CD4-positive, alpha-beta T cell (primary cell): ENCODE measurements at regions not wholly inside any gene's neighbourhood (a gene's known extent, or its start where the extent isn't known, plus 50 kb on each side); places are given as distances from the start of the nearest gene placed in this dataset.

Source experiments
- ATAC-seq: fragments of 200-7000 bp; cut with Tn5 transposase; one replicate; pipeline ENCODE4 v1.10.0; 2022; ENCODE audit warnings: mild to moderate bottlenecking; ENCODE audit not compliant: poor library complexity
- CTCF ChIA-PET: fragments of 350-600 bp; sonication (Branson Sonifier 250); formaldehyde crosslinking; loops from one replicate; lab custom pipeline; 2021; ENCODE audit warnings: antibody characterized with exemption, inconsistent platforms; lab: Charles Lee
- POLR2A ChIA-PET: fragments of 350-600 bp; sonication (Branson Sonifier 250); formaldehyde crosslinking; loops from one replicate; lab custom pipeline; 2021; ENCODE audit warnings: antibody characterized with exemption, inconsistent platforms; lab: Charles Lee
- DNase-seq, 14 experiments: peaks; one replicate each; pipeline ENCODE4 v3.0.0-alpha.2; 2013 to 2020; ENCODE audit warnings: mixed read lengths in 2 of 14
- H3K27ac ChIP-seq, 2 donors: one replicate each; pipeline versions ENCODE4 v1.5.1 to v1.7.0; 2013; ENCODE audit warnings: low read length in 2 of 2, low read depth in 1 of 2, mild to moderate bottlenecking in 1 of 2
- H3K27me3 ChIP-seq, 2 experiments: 1 replicate in 1 of 2; 2 replicates in 1 of 2; pipeline versions ENCODE4 v1.6.1 to v1.7.0; 2013; ENCODE audit warnings: low read length in 2 of 2, control low read depth in 1 of 2, mild to moderate bottlenecking in 1 of 2, moderate library complexity in 1 of 2; ENCODE audit not compliant: insufficient read depth in 2 of 2, control insufficient read depth in 1 of 2
- H3K36me3 ChIP-seq: one replicate; pipeline ENCODE4 v1.6.1; 2013; ENCODE audit warnings: low read length, control low read depth; ENCODE audit not compliant: insufficient read depth
- H3K4me1 ChIP-seq: one replicate; pipeline ENCODE4 v1.6.1; 2013; ENCODE audit warnings: low read length, control low read depth; ENCODE audit not compliant: insufficient read depth
- H3K4me3 ChIP-seq: one replicate; pipeline ENCODE4 v1.5.1; 2013; ENCODE audit warnings: mild to moderate bottlenecking, low read length, moderate library complexity
- H3K9me3 ChIP-seq, 2 experiments: 1 replicate in 1 of 2; 2 replicates in 1 of 2; pipeline versions ENCODE4 v1.6.1 to v1.7.0; 2013; ENCODE audit warnings: low read length in 2 of 2, mild to moderate bottlenecking in 2 of 2, control low read depth in 1 of 2, moderate library complexity in 1 of 2; ENCODE audit not compliant: control insufficient read depth in 1 of 2, insufficient read depth in 1 of 2
- H3K27ac Mint-ChIP-seq: one replicate; pipeline ENCODE4 v1.8.0; 2020; ENCODE audit warnings: mixed read lengths
- H3K27me3 Mint-ChIP-seq: one replicate; pipeline ENCODE4 v1.8.0; 2021; ENCODE audit warnings: mixed read lengths
- H3K36me3 Mint-ChIP-seq: one replicate; pipeline ENCODE4 v1.8.0; 2021; ENCODE audit warnings: low read depth, mixed read lengths
- H3K4me1 Mint-ChIP-seq: one replicate; pipeline ENCODE4 v1.8.0; 2021; ENCODE audit warnings: low read depth, mixed read lengths
- H3K4me3 Mint-ChIP-seq: one replicate; pipeline ENCODE4 v1.8.0; 2020; ENCODE audit warnings: mild to moderate bottlenecking, mixed read lengths
- H3K9me3 Mint-ChIP-seq: one replicate; pipeline ENCODE4 v1.8.0; 2020; ENCODE audit warnings: mixed read lengths
- intact Hi-C, 2 experiments: fragments of 100-400 bp; cut with DNase I in 1 of 2; cut with micrococcal nuclease in 1 of 2; formaldehyde crosslinking; loops; one replicate each; pipeline versions ENCODE4 v1.15.1 to v1.9.0; 2023 to 2025; cut with DNase I, micrococcal nuclease
- TF ChIP-seq, protein P1 (sequence below): fragments of 200-600 bp; IDR thresholded peaks from one replicate; pipeline ENCODE4 v1.8.0; 2022; ENCODE audit warnings: antibody characterized with exemption, mild to moderate bottlenecking

DNA sequence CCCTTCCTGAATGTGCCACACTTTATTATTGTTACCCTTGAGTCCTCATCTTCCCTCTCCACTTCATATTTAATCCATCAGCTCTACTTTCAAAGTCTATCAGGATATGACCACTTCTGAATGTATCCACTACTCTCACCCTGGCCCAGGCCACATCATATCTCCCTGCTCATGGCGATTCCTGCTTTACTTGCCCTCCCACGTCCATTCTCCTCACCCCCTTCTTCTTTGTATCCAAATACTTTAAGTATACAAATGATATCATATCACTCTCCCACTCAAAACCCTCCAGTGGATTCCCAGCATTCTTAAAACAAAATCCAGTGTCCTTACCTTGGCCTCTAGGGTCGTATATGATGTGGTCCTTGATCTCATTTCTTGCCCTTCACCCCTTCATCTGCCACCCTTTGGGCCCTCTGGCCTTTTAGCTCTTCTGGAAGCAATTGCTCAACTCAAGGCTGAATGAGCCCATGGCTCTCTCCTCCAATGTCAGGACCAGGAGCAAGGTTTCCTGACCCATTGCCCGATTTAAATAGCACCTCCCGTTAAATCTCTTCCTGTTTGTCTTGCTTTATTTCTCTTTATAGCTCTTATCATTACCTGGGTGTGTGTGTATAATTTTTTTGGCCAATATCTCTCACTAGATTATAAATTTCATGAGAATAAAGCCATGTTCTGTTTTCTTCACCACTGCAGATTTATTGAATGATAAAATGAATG lies 205.9 kb upstream of the ECI2 start:
- peaks cover 7% of the 10 kb centered on the region for H3K27me3 Mint-ChIP-seq
- H3K36me3 Mint-ChIP-seq, result no peaks in the 10 kb centered on the region
- Histone ChIP-seq H3K4me3 (no peak overlapping the region), H3K4me1 (no peaks in the 10 kb centered on the region), H3K27me3 (no peaks in the 10 kb centered on the region), H3K9me3 (no peaks in the 10 kb centered on the region), H3K36me3 (no peaks in the 10 kb centered on the region), H3K27ac (no peak overlapping the region)
- no peak overlapping the region for H3K27ac Mint-ChIP-seq
- TF ChIP-seq, protein P1, sequence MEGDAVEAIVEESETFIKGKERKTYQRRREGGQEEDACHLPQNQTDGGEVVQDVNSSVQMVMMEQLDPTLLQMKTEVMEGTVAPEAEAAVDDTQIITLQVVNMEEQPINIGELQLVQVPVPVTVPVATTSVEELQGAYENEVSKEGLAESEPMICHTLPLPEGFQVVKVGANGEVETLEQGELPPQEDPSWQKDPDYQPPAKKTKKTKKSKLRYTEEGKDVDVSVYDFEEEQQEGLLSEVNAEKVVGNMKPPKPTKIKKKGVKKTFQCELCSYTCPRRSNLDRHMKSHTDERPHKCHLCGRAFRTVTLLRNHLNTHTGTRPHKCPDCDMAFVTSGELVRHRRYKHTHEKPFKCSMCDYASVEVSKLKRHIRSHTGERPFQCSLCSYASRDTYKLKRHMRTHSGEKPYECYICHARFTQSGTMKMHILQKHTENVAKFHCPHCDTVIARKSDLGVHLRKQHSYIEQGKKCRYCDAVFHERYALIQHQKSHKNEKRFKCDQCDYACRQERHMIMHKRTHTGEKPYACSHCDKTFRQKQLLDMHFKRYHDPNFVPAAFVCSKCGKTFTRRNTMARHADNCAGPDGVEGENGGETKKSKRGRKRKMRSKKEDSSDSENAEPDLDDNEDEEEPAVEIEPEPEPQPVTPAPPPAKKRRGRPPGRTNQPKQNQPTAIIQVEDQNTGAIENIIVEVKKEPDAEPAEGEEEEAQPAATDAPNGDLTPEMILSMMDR, result no peak
- ChIA-PET POLR2A (no interaction called here), CTCF (no interaction called here)
- intact Hi-C loops, result no loop called here
- no peak for ATAC-seq
- no peaks in the 10 kb centered on the region for H3K4me1 Mint-ChIP-seq
- no peak overlapping the region for H3K4me3 Mint-ChIP-seq
- no peak for DNase-seq
- H3K9me3 Mint-ChIP-seq, result no peaks in the 10 kb centered on the region

DNA sequence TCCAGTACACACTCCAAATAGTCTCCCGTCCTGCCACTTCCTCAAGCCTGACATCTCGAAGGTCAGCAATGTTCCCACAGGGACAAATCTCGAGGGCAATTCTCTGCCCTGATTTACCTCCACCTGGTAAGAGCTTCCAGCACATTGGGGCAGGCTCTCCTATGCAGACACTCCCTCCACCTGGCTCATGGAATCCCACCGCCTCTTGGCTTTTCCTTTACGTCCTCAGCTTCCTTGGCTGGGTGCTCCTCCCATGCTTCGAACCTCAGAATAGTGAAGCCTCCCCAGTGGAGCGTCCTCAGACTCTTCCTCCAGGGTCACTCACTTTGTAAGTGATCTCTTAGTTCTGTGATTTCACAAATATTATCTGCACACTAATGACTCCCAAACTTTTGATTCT lies 205.2 kb upstream of the ECI2 start:
- Mint-ChIP-seq H3K27me3 (peaks cover 13% of the 10 kb centered on the region), H3K27ac (no peak overlapping the region), H3K4me1 (no peaks in the 10 kb centered on the region), H3K36me3 (no peaks in the 10 kb centered on the region), H3K9me3 (no peaks in the 10 kb centered on the region), H3K4me3 (no peak overlapping the region)
- POLR2A ChIA-PET, result no interaction called here
- H3K4me1 ChIP-seq, result no peaks in the 10 kb centered on the region
- CTCF ChIA-PET, result no interaction called here
- no peaks in the 10 kb centered on the region for H3K36me3 ChIP-seq
- TF ChIP-seq, protein P1, result no peak
- intact Hi-C loops, result no loop called here
- H3K27me3 ChIP-seq, result no peaks in the 10 kb centered on the region
- ATAC-seq (no peak), DNase-seq (no peak)
- H3K9me3 ChIP-seq, result no peaks in the 10 kb centered on the region
- no peak overlapping the region for H3K4me3 ChIP-seq
- no peak overlapping the region for H3K27ac ChIP-seq

DNA sequence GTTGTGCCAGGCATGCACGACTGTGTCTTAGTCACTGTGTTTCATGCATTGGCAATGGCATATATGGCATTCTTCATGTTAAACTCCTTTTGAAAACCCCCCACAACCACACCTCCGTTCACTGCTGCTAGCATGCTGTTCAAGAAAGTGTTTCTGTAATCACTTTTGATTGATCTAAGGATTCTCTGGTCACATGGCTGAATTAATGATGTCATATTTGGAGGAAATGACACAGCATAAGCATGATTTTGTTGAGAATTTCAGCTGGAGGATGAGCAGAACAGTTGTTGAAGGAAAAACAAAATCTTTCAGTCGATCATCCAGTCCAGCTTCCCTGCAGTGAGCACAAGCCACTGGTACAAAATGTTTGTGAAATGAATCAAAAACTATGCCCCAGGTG lies 203.5 kb upstream of the ECI2 start:
- intact Hi-C loops, result no loop called here
- CTCF ChIA-PET, result no interaction called here

More for the DNA sequence above, 203.5 kb upstream of the ECI2 start:
- no peak for ATAC-seq
- H3K4me3 Mint-ChIP-seq, result no peak overlapping the region
- no peaks in the 10 kb centered on the region for H3K9me3 Mint-ChIP-seq
- H3K36me3 ChIP-seq, result no peaks in the 10 kb centered on the region
- no peak for DNase-seq
- no peaks in the 10 kb centered on the region for H3K4me1 Mint-ChIP-seq
- H3K27ac ChIP-seq, result no peak overlapping the region
- H3K27me3 ChIP-seq, result no peaks in the 10 kb centered on the region
- TF ChIP-seq, protein P1, result no peak
- H3K27ac Mint-ChIP-seq, result no peak overlapping the region
- H3K36me3 Mint-ChIP-seq, result no peaks in the 10 kb centered on the region
- no peaks in the 10 kb centered on the region for H3K9me3 ChIP-seq
- no peaks in the 10 kb centered on the region for H3K4me1 ChIP-seq
- H3K4me3 ChIP-seq, result no peak overlapping the region
- peaks cover 18% of the 10 kb centered on the region for H3K27me3 Mint-ChIP-seq
- POLR2A ChIA-PET, result no interaction called here
